ENCODE measurements at regions not wholly inside any gene's neighbourhood (a gene's known extent, or its start where the extent isn't known, plus 50 kb on each side); places are given as distances from the start of the nearest gene placed in this dataset.
"Not testable (repeated sequence)": the region's sequence is repeated elsewhere in the genome, so short reads cannot be mapped to it uniquely, and the experiment has no call there.

GRCh38 chr18:43341014-43341413, 63.7 kb upstream of the SYT4 start:
- no peak for DNase-seq (ENCODE audit: low read depth, low spot score)

- DNase-seq (ENCODE audit: low read depth, low spot score): no peak
Measured at GRCh38 chr18:43350176-43350575, 72.9 kb upstream of the SYT4 start.

GRCh38 chr18:43364535-43364934, 87.2 kb upstream of the SYT4 start:
- DNase-seq (ENCODE audit: low read depth, low spot score): no peak

GRCh38 chr18:43367895-43368294, 90.6 kb upstream of the SYT4 start:
- DNase-seq (ENCODE audit: low read depth, low spot score): no peak

- DNase-seq (ENCODE audit: low read depth, low spot score): not testable (repeated sequence)
Measured at GRCh38 chr18:43369311-43369710, 92.0 kb upstream of the SYT4 start.

DNA sequence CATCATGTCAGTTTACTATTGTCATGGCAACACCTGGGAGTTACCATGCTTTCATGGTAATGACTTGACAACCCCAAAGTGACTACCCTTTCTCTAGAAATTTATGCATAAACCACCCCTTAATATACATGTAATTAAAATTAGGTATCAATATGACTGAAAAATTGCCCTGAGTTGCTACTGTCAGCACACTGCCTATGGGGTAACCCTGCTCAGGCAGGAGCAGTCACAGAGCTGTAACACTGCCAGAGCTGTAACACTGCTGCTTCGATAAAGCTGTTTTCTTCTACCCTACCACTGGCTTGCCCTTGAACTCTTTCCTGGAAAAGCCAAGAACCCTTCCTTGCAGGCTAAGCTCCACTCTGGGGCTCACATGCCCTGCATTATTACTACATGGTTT, 95.5 kb upstream of the SYT4 start:
- DNase-seq (ENCODE audit: low read depth, low spot score): no peak

- DNase-seq (ENCODE audit: low read depth, low spot score): no peak
Measured at GRCh38 chr18:43380104-43380672, 102.9 kb upstream of the SYT4 start.

GRCh38 chr18:43382641-43383403, 105.5 kb upstream of the SYT4 start:
- no peak for DNase-seq (ENCODE audit: low read depth, low spot score)

GRCh38 chr18:43389163-43389562, 111.9 kb upstream of the SYT4 start:
- no peak for DNase-seq (ENCODE audit: low read depth, low spot score)

GRCh38 chr18:43392168-43392567, 114.9 kb upstream of the SYT4 start:
- DNase-seq (ENCODE audit: low read depth, low spot score): no peak

- no peak for DNase-seq (ENCODE audit: low read depth, low spot score)
Measured at GRCh38 chr18:43393174-43393573, 115.9 kb upstream of the SYT4 start.

- no peak for DNase-seq (ENCODE audit: low read depth, low spot score)
Measured at GRCh38 chr18:43396266-43396665, 119.0 kb upstream of the SYT4 start.

DNA sequence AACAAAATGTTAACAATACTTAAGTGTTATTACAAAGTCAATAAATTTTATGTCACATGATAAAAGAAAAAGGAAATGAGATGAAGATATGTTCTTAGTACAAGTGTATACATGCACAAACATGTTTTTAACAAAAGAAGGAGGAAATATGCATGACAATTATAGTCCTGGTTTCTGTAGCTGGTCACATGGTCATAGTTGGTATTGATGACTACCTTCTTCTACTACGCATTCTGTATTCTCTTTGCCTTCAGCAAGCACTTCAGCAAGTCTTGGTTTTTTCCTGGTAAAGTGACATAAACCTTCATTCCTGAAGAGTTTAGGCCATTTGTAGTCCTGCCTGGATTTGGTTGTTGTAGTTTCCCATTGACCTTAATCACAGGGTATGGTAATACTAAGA, 121.3 kb upstream of the SYT4 start:
- DNase-seq (ENCODE audit: low read depth, low spot score): no peak

- no peak for DNase-seq (ENCODE audit: low read depth, low spot score)
Measured at GRCh38 chr18:43405097-43405496, 127.8 kb upstream of the SYT4 start.

- DNase-seq (ENCODE audit: low read depth, low spot score): no peak
Measured at GRCh38 chr18:43414006-43414405, 136.7 kb upstream of the SYT4 start.

DNA sequence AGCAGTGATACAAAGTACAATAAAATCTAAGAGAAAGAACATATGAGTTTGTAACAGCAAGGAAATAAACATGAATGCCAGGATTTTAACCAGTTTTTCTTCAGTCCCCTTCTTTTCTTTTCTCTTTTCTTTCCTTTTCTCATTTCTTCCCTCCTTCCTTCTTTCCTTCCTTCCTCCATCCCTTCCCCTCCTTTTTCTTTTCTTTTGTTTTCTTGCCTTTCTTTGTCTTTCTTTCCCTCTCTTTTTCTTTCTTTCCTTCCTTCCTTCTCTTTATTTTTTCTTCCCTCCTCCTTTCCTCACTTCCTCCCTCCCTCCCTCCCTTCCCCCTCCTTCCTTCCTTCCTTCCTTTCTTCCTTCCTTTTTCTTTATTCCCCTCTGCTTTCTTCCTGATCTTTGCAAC, 142.8 kb upstream of the SYT4 start:
- no peak for DNase-seq (ENCODE audit: low read depth, low spot score)

- DNase-seq (ENCODE audit: low read depth, low spot score): no peak
Measured at GRCh38 chr18:43420950-43421349, 143.7 kb upstream of the SYT4 start.

DNA sequence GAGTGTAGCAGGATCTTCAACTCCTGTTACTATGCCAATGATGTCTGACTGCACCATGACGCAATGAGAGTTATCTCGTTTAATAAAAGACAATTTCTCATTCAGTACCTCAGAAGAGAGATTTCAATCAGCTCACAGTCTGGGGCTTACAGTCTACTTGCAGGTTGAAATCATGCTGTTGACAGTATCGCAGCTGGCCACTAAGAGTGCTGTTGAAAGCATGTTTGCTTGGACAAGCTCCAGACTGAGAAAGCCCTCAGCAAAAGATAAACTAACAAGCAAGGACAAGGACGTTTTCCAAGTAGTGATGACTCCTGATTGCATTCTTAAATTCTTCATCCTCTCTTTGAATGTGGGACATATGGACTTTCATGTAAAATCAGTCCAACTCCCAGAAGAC, 145.2 kb upstream of the SYT4 start:
- no peak for DNase-seq (ENCODE audit: low read depth, low spot score)

- no peak for DNase-seq (ENCODE audit: low read depth, low spot score)
Measured at GRCh38 chr18:43435851-43436250, 158.6 kb upstream of the SYT4 start.

DNA sequence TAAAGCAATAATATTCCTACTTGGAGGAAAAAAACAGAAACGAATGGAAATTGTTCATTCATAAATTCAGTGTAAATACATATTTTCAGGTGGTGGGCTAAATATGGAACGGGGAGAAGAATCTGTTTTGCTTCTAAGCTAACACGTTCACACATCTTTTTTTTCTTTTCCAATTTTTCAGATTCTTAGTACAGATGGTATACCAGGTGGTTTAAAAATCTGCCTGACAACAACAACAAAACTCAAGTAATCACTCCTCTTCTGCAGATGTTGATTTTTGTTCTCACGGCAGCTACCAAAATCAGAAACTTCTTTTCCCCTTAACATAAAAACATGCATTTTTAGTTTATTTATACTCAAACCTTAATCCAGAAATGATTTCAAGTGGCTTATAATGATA, 164.8 kb upstream of the SYT4 start:
- DNase-seq (ENCODE audit: low read depth, low spot score): no peak

DNA sequence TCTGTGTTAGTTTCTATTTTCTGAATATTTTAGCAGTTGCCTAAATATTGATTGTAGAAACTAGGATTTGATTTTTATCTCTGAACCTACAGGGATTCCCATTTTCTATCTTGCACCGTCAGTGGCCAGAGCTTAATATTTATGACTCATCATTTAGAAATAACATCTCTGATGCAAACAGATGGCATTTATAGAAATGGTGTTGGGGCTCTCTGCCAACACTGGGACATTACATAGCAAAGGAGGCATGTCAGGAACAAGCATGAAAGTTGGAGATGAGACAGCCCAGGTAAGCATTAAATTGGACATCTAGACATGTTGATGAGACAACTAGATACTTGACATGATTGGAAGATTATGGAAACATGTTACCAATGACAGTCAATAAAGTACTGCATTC, 165.3 kb upstream of the SYT4 start:
- DNase-seq (ENCODE audit: low read depth, low spot score): no peak

- DNase-seq (ENCODE audit: low read depth, low spot score): no peak
Measured at GRCh38 chr18:43465483-43465882, 188.2 kb upstream of the SYT4 start.

GRCh38 chr18:43471873-43472272, 194.6 kb upstream of the SYT4 start:
- DNase-seq (ENCODE audit: low read depth, low spot score): no peak
